Gastrocnemius medialis (tissue), 4 donors: ENCODE measurements at regions not wholly inside any gene's neighbourhood (a gene's known extent, or its start where the extent isn't known, plus 50 kb on each side); places are given as distances from the start of the nearest gene placed in this dataset.

Experiments used
- CTCF ChIP-seq, 5 experiments: fragments of 450-650 bp in 3 of 5; fragments of 200-600 bp in 2 of 5; sonication (generic) in 2 of 5; IDR thresholded peaks in 4 of 5; conservative IDR thresholded peaks in 1 of 5; 1 replicate in 4 of 5; 2 replicates in 1 of 5; pipeline ENCODE4 v1.5.1; 2016 to 2019; ENCODE audit warnings: antibody characterized with exemption in 5 of 5, mild to moderate bottlenecking in 3 of 5, moderate library complexity in 3 of 5
- POLR2A ChIP-seq, 2 donors: fragments of 450-650 bp; IDR thresholded peaks; one replicate each; pipeline ENCODE4 v1.6.1; 2017; ENCODE audit warnings: antibody characterized with exemption in 2 of 2, mild to moderate bottlenecking in 2 of 2, moderate library complexity in 2 of 2

GRCh38 chr5:86997516-86997915 lies 270.2 kb upstream of the RASA1 start:
- no peak for TF ChIP-seq CTCF (IDR thresholded peaks at IDR 0.05 in 4 of 5, conservative IDR thresholded peaks at IDR 0.05 in 1 of 5)
- TF ChIP-seq POLR2A (IDR thresholded peaks at IDR 0.05) = no peak
